ENCODE measurements at regions not wholly inside any gene's neighbourhood (a gene's known extent, or its start where the extent isn't known, plus 50 kb on each side); places are given as distances from the start of the nearest gene placed in this dataset.
A peak's percentile ranks its signal among the peaks of the same experiment; 100 is the strongest.

DNA sequence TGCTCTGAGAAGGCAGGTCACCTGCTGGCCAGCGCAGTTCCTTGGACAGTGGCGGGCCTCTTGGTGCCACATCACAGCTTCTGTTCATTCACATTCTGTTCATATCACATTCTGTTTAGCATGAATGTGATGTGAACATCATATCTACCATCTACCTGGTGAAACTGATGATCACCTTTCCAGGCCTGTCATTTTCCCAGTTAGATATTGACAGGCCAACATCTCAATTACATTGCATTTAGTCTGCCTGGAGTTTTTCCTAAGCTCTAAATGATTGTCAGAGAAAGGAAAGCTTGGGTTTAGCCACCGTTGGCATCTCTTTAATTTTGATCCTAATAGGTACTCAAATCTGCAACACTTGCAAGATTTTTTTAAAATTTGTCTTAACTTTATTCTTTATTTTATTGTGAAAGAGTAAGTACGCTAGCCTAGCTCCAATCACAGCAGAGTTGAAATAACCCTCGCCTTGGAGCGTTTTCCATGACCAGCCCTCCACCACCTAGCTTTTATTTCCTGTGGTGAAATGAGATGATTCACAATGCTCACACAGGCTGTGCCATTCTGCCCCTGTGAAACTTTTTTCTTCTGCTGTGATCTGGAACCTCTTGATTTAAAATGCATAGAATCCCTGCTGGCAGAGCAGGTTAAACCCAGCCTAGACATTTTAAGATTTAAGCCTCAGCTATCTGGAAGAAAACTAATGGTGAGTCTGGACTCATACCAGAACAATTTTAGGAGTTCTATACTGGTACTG is 225.0 kb downstream of the ESM1 start:
- WGBS, 4 donors = 89 to 91% (median 90%) methylated on average over 6 of the region's 6 CpGs
- no peak for ATAC-seq

DNA sequence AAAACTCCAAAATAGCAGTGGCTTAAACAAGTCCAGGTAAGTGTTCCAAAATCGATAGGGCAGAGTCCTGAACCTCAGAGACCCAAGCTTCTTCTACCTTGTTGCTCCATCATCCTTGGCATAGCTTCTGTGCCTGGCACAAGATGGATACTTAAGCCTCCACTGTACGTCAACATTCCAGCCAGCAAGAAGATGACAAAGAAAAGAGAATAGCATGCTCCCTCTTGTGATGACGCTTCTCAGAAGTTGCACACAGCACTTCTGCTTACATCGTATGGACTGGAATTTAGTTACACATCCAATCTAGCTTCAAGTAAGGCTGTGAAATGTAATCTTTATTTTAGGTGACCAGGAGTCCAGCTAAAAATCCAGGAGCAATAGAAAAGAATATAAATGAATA is 227.4 kb downstream of the ESM1 start:
- H3K4me1 ChIP-seq = peaks cover 0 to 35% (median 8%) of the 10 kb centered on the region in 12 donors
- no peak for ATAC-seq
- H3K9me3 ChIP-seq = peaks cover 0 to 6% (median 0%) of the 10 kb centered on the region in 12 donors
- no peak for TF ChIP-seq POLR2A (IDR thresholded peaks at IDR 0.05)
- TF ChIP-seq, protein P1, sequence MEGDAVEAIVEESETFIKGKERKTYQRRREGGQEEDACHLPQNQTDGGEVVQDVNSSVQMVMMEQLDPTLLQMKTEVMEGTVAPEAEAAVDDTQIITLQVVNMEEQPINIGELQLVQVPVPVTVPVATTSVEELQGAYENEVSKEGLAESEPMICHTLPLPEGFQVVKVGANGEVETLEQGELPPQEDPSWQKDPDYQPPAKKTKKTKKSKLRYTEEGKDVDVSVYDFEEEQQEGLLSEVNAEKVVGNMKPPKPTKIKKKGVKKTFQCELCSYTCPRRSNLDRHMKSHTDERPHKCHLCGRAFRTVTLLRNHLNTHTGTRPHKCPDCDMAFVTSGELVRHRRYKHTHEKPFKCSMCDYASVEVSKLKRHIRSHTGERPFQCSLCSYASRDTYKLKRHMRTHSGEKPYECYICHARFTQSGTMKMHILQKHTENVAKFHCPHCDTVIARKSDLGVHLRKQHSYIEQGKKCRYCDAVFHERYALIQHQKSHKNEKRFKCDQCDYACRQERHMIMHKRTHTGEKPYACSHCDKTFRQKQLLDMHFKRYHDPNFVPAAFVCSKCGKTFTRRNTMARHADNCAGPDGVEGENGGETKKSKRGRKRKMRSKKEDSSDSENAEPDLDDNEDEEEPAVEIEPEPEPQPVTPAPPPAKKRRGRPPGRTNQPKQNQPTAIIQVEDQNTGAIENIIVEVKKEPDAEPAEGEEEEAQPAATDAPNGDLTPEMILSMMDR (IDR thresholded peaks at IDR 0.05) = no peak
- no peak for DNase-seq
- intact Hi-C loops (cut with DNase I) = no loop called here
- 67 to 79% (median 70%) methylated on average over 4 of the region's 4 CpGs for WGBS, 4 donors
- no peak overlapping the region for H3K4me3 ChIP-seq
- H3K27me3 ChIP-seq = no peaks in the 10 kb centered on the region
- no peaks in the 10 kb centered on the region for H3K36me3 ChIP-seq
- no peak overlapping the region for H3K27ac ChIP-seq

More for the DNA sequence above, 225.0 kb downstream of the ESM1 start:
- Histone ChIP-seq H3K36me3 (no peaks in the 10 kb centered on the region), H3K4me1 (peaks cover 0 to 39% (median 8%) of the 10 kb centered on the region in 12 donors), H3K4me3 (no peak overlapping the region), H3K27ac (peak overlapping the region in 2 of 12 donors; percentile 14 to 19), H3K27me3 (no peaks in the 10 kb centered on the region), H3K9me3 (peaks cover 0 to 6% (median 0%) of the 10 kb centered on the region in 12 donors)
- intact Hi-C loops (cut with DNase I) = no loop called here
- DNase-seq = no peak
- TF ChIP-seq, protein P1 (IDR thresholded peaks at IDR 0.05) = no peak
- no peak for TF ChIP-seq POLR2A (IDR thresholded peaks at IDR 0.05)

DNA sequence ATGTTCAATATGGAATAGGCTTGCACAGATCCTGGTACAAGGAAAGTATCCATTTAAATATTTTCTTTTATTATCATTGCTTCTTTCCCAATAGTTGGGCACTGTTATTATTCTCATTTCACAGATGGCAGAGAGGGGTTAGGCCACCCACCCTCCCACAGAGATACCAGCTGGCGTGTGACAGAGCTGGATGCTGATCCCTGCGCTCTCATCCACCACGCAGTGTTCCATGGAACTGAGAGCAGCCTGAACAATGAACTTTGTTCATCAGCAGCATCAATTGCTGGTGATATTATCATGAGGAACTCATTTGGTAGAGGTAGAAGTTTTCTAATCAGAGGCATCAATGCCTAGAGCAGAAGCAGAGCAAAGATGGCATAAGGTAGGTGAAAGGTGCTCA is 227.9 kb downstream of the ESM1 start:
- Histone ChIP-seq H3K27me3 (no peaks in the 10 kb centered on the region), H3K36me3 (no peaks in the 10 kb centered on the region), H3K9me3 (peaks cover 0 to 5% (median 0%) of the 10 kb centered on the region in 12 donors), H3K4me3 (no peak overlapping the region), H3K27ac (no peak overlapping the region), H3K4me1 (peaks cover 0 to 40% (median 8%) of the 10 kb centered on the region in 12 donors)
- DNase-seq (no peak), ATAC-seq (no peak)
- WGBS, 4 donors = 97 to 98% (median 97%) methylated on average over 3 of the region's 3 CpGs
- intact Hi-C loops (cut with DNase I) = no loop called here
- no peak for TF ChIP-seq POLR2A (IDR thresholded peaks at IDR 0.05)
- TF ChIP-seq, protein P1 (IDR thresholded peaks at IDR 0.05) = no peak

DNA sequence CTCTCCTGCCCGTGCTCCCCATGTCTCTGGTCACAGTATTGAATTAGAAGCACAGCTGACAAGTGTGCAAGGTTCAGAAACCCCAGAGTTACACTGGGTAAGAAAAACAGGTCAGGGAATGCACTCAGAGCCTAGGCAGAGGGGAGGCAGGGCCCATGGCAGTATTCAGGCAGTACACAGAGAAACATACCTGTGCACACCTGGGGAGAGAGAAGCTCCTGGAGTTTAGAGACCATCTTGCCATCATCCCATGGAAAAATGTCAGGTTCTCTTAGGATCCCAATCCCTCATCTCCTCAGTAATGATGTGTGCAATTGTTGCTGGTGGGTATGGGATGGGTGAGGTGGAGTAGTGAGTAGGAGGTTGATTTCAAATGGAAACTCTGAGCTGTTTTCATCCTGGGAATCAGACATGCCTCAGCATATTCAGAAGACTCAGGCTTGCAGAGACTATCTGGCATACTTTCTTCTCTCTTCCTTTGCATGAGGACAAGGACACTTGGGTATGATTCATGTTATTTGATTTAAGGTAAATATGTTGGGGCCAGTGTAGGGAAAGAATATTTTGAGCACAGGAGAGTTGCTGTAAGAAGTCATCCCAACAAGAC is 228.5 kb downstream of the ESM1 start:
- intact Hi-C loops (cut with DNase I) = no loop called here
- peaks cover 0 to 42% (median 8%) of the 10 kb centered on the region in 12 donors for H3K4me1 ChIP-seq
- no peaks in the 10 kb centered on the region for H3K9me3 ChIP-seq
- no peaks in the 10 kb centered on the region for H3K36me3 ChIP-seq
- H3K27me3 ChIP-seq = no peaks in the 10 kb centered on the region
- WGBS, 4 donors = 93 to 100% (median 96%) methylated on average over 1 of the region's 1 CpG
- no peak overlapping the region for H3K4me3 ChIP-seq
- no peak overlapping the region for H3K27ac ChIP-seq
- TF ChIP-seq POLR2A (IDR thresholded peaks at IDR 0.05) = no peak
- TF ChIP-seq, protein P1 (IDR thresholded peaks at IDR 0.05) = no peak
- no peak for DNase-seq
- no peak for ATAC-seq
